ENCODE measurements at regions not wholly inside any gene's neighbourhood (a gene's known extent, or its start where the extent isn't known, plus 50 kb on each side); places are given as distances from the start of the nearest gene placed in this dataset.

DNA sequence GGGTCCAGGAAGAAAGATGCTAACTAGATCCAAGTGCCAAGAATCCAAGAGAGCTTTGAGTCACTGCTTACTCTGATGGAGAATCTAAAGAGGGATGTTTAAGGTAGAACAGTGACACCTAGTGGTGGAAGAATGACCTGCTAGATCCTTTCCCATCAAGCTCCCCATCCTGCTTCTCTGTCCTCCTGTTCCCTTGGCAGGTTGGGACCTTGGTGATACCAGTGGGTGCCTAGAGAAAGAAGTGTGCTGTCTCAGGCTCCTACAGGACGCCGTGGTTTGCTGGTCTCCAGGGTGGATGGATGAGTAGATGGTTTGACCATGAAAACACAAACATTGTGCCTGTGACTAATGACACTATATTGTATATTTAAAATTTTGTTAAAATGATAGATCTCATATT is 383.7 kb downstream of the TMEM135 start:
- H3T11ph ChIP-seq (ENCODE audit: low read length) = no peak overlapping the region
- no peak overlapping the region for H2BK12ac ChIP-seq (ENCODE audit: insufficient read length, low read depth, low read length)
- TF ChIP-seq, protein P1, sequence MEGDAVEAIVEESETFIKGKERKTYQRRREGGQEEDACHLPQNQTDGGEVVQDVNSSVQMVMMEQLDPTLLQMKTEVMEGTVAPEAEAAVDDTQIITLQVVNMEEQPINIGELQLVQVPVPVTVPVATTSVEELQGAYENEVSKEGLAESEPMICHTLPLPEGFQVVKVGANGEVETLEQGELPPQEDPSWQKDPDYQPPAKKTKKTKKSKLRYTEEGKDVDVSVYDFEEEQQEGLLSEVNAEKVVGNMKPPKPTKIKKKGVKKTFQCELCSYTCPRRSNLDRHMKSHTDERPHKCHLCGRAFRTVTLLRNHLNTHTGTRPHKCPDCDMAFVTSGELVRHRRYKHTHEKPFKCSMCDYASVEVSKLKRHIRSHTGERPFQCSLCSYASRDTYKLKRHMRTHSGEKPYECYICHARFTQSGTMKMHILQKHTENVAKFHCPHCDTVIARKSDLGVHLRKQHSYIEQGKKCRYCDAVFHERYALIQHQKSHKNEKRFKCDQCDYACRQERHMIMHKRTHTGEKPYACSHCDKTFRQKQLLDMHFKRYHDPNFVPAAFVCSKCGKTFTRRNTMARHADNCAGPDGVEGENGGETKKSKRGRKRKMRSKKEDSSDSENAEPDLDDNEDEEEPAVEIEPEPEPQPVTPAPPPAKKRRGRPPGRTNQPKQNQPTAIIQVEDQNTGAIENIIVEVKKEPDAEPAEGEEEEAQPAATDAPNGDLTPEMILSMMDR (conservative IDR thresholded peaks at IDR 0.05) = peak; percentile 86
- no peaks in the 10 kb centered on the region for H3K9me3 ChIP-seq (ENCODE audit: control insufficient read depth, low read depth, low read length)
- no peaks in the 10 kb centered on the region for H4K20me1 ChIP-seq (ENCODE audit: control insufficient read depth, insufficient read depth, insufficient read length)
- H3K36me3 Mint-ChIP-seq (ENCODE audit: insufficient read depth in 1 of 3, low read depth in 3 of 3) = no peaks in the 10 kb centered on the region
- peaks cover 5% of the 10 kb centered on the region; the same call in 1 of the 2 replicates for H3K4me1 ChIP-seq (ENCODE audit: insufficient read depth, low read length)
- no peak overlapping the region; a peak in 1 of 7 replicates for H3K27ac Mint-ChIP-seq
- no peak overlapping the region for H3K23ac ChIP-seq (ENCODE audit: insufficient read length, low read depth, low read length)
- H3K9me3 Mint-ChIP-seq = no peaks in the 10 kb centered on the region
- H3K18ac ChIP-seq (ENCODE audit: insufficient read length, low read depth, low read length) = no peak overlapping the region
- no peak overlapping the region for H3K4ac ChIP-seq (ENCODE audit: low read depth, low read length)
- no peak overlapping the region for H3K27ac ChIP-seq (ENCODE audit: insufficient read length, low read depth, low read length)
- H2BK5ac ChIP-seq (ENCODE audit: insufficient read length, low read length) = no peak overlapping the region
- no peak overlapping the region for H3K56ac ChIP-seq (ENCODE audit: insufficient read length, low read depth, low read length)
- no peaks in the 10 kb centered on the region for H3K27me3 ChIP-seq (ENCODE audit: insufficient read depth, low read length)
- no peak overlapping the region for H3K14ac ChIP-seq (ENCODE audit: insufficient read depth, low read length)
- no peak overlapping the region for H2BK20ac ChIP-seq (ENCODE audit: low read depth, low read length, poor library complexity, severe bottlenecking)
- H3K27me3 Mint-ChIP-seq (ENCODE audit: low read depth) = no peaks in the 10 kb centered on the region
- no peak overlapping the region for H4K8ac ChIP-seq (replicated peaks; ENCODE audit: insufficient read length, low read depth, low read length)
- no peaks in the 10 kb centered on the region for H3K79me2 ChIP-seq (ENCODE audit: insufficient read depth, low read length)
- no peak overlapping the region for H4K91ac ChIP-seq (ENCODE audit: insufficient read length, low read depth, low read length)
- H3K4me3 Mint-ChIP-seq = no peak overlapping the region
- H3K79me1 ChIP-seq (ENCODE audit: insufficient read depth, low read depth, low read length, poor library complexity, severe bottlenecking) = no peaks in the 10 kb centered on the region
- H3K23me2 ChIP-seq (ENCODE audit: insufficient read length, low read depth, low read length, poor library complexity, severe bottlenecking) = no peaks in the 10 kb centered on the region
- peak; percentile 72 for DNase-seq
- peaks cover 10 to 15% of the 10 kb centered on the region in 2 experiments for H3K4me1 Mint-ChIP-seq
- no peak overlapping the region for H2AFZ ChIP-seq (ENCODE audit: low read length)
- no CpG with 5 or more reads among the region's 2 CpGs for WGBS (ENCODE audit: extremely low coverage, insufficient read length, low lambda C conversion rate)
- H2AK5ac ChIP-seq (ENCODE audit: insufficient read length, low read length) = no peak overlapping the region
- H2BK15ac ChIP-seq (ENCODE audit: low read depth, low read length) = no peak overlapping the region
- H2BK120ac ChIP-seq (ENCODE audit: low read depth, low read length, poor library complexity, severe bottlenecking) = no peak overlapping the region
- no peak overlapping the region for H3K9ac ChIP-seq (ENCODE audit: extremely low read depth, insufficient read length, low read length)
- H3K4me2 ChIP-seq (ENCODE audit: insufficient read depth, insufficient read length, low read length) = no peak overlapping the region
- H4K5ac ChIP-seq (ENCODE audit: insufficient read length, low read depth, low read length) = no peak overlapping the region

Data from H9 (cell line).